ENCODE measurements at regions not wholly inside any gene's neighbourhood (a gene's known extent, or its start where the extent isn't known, plus 50 kb on each side); places are given as distances from the start of the nearest gene placed in this dataset.

DNA sequence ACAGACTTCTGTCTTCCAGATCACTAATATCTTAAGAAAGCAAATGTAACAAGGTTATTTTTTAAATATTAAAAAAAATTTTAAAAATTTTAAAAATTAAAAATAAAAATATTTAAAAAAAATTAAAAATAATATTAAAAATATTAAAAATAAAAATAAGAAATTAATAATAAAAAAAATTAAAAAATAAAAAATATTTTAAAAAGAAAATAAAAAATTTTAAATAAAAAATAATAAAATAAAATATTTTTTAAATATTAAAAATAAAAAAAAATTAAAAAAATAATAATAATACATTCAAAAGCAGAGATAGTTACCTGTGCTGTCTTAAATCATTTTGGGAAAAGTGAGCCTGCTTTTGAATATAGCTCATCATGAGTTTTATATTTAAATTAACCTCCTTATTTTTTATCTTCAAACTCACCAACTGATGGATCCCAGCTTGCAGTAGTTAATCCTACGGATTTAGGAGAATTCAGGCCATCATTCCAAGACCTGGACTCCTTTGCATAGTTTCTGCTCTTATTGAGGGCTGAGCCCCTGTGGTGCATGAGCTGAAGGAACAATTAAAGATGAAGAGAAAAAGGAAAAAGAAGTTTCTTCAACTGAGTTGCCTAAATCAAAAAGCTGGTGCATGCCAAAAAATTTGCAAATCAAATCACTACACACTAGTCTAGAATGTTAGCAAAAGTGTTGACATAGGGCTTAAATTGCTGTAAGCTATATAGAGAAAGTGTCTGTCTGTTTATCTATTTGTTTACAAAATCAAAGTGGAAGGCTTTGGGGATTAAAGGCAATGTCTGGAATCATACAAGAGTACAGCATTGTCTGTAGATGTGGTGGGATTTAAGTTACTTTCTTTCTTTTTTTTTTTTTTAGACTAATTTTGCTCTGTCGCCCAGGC, 50.5 kb upstream of the ZNF438 start:
- no peaks in the 10 kb centered on the region for H3K27me3 Mint-ChIP-seq (ENCODE audit: insufficient read depth, low read depth, poor library complexity)
- H3K4me2 ChIP-seq = no peak overlapping the region

More for the DNA sequence above, 50.5 kb upstream of the ZNF438 start:
- Histone ChIP-seq H2AFZ (no peak overlapping the region), H3K4me1 (ENCODE audit: insufficient read depth) (no peaks in the 10 kb centered on the region), H3K79me2 (replicated peaks; ENCODE audit: insufficient read depth) (no peaks in the 10 kb centered on the region), H3K4me3 (no peak overlapping the region), H3K36me3 (ENCODE audit: insufficient read depth) (no peaks in the 10 kb centered on the region), H3K27me3 (ENCODE audit: insufficient read depth) (no peaks in the 10 kb centered on the region), H4K20me1 (replicated peaks; ENCODE audit: insufficient read depth) (no peaks in the 10 kb centered on the region), H3K27ac (ENCODE audit: low read depth) (no peak overlapping the region), H3K9me2 (ENCODE audit: insufficient read depth) (0 out of 2 replicates have a peak, but pooled peaks cover 2% of the 10 kb centered on the region), H3F3A (replicated peaks; ENCODE audit: low read depth) (no peaks in the 10 kb centered on the region)
- TF ChIP-seq, protein P1, sequence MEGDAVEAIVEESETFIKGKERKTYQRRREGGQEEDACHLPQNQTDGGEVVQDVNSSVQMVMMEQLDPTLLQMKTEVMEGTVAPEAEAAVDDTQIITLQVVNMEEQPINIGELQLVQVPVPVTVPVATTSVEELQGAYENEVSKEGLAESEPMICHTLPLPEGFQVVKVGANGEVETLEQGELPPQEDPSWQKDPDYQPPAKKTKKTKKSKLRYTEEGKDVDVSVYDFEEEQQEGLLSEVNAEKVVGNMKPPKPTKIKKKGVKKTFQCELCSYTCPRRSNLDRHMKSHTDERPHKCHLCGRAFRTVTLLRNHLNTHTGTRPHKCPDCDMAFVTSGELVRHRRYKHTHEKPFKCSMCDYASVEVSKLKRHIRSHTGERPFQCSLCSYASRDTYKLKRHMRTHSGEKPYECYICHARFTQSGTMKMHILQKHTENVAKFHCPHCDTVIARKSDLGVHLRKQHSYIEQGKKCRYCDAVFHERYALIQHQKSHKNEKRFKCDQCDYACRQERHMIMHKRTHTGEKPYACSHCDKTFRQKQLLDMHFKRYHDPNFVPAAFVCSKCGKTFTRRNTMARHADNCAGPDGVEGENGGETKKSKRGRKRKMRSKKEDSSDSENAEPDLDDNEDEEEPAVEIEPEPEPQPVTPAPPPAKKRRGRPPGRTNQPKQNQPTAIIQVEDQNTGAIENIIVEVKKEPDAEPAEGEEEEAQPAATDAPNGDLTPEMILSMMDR (conservative IDR thresholded peaks at IDR 0.05; ENCODE audit: low read depth in 2 of 2) = no peak
- TF ChIP-seq NANOG (IDR thresholded peaks at IDR 0.05; ENCODE audit: borderline replicate concordance) (no peak), CREB1 (CRISPR knock-in tag; IDR thresholded peaks at IDR 0.05; ENCODE audit: low read depth) (no peak), EZH2phosphoT487 (IDR thresholded peaks at IDR 0.05; ENCODE audit: unreplicated experiment) (no peak), ZNF114 (CRISPR knock-in tag; IDR thresholded peaks at IDR 0.05) (no peak), STAT1 (IDR thresholded peaks at IDR 0.05; ENCODE audit: unreplicated experiment) (no peak)
- TF ChIP-seq, protein P2, sequence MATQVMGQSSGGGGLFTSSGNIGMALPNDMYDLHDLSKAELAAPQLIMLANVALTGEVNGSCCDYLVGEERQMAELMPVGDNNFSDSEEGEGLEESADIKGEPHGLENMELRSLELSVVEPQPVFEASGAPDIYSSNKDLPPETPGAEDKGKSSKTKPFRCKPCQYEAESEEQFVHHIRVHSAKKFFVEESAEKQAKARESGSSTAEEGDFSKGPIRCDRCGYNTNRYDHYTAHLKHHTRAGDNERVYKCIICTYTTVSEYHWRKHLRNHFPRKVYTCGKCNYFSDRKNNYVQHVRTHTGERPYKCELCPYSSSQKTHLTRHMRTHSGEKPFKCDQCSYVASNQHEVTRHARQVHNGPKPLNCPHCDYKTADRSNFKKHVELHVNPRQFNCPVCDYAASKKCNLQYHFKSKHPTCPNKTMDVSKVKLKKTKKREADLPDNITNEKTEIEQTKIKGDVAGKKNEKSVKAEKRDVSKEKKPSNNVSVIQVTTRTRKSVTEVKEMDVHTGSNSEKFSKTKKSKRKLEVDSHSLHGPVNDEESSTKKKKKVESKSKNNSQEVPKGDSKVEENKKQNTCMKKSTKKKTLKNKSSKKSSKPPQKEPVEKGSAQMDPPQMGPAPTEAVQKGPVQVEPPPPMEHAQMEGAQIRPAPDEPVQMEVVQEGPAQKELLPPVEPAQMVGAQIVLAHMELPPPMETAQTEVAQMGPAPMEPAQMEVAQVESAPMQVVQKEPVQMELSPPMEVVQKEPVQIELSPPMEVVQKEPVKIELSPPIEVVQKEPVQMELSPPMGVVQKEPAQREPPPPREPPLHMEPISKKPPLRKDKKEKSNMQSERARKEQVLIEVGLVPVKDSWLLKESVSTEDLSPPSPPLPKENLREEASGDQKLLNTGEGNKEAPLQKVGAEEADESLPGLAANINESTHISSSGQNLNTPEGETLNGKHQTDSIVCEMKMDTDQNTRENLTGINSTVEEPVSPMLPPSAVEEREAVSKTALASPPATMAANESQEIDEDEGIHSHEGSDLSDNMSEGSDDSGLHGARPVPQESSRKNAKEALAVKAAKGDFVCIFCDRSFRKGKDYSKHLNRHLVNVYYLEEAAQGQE (IDR thresholded peaks at IDR 0.05; ENCODE audit: unreplicated experiment) = no peak
- TF ChIP-seq, protein P3, sequence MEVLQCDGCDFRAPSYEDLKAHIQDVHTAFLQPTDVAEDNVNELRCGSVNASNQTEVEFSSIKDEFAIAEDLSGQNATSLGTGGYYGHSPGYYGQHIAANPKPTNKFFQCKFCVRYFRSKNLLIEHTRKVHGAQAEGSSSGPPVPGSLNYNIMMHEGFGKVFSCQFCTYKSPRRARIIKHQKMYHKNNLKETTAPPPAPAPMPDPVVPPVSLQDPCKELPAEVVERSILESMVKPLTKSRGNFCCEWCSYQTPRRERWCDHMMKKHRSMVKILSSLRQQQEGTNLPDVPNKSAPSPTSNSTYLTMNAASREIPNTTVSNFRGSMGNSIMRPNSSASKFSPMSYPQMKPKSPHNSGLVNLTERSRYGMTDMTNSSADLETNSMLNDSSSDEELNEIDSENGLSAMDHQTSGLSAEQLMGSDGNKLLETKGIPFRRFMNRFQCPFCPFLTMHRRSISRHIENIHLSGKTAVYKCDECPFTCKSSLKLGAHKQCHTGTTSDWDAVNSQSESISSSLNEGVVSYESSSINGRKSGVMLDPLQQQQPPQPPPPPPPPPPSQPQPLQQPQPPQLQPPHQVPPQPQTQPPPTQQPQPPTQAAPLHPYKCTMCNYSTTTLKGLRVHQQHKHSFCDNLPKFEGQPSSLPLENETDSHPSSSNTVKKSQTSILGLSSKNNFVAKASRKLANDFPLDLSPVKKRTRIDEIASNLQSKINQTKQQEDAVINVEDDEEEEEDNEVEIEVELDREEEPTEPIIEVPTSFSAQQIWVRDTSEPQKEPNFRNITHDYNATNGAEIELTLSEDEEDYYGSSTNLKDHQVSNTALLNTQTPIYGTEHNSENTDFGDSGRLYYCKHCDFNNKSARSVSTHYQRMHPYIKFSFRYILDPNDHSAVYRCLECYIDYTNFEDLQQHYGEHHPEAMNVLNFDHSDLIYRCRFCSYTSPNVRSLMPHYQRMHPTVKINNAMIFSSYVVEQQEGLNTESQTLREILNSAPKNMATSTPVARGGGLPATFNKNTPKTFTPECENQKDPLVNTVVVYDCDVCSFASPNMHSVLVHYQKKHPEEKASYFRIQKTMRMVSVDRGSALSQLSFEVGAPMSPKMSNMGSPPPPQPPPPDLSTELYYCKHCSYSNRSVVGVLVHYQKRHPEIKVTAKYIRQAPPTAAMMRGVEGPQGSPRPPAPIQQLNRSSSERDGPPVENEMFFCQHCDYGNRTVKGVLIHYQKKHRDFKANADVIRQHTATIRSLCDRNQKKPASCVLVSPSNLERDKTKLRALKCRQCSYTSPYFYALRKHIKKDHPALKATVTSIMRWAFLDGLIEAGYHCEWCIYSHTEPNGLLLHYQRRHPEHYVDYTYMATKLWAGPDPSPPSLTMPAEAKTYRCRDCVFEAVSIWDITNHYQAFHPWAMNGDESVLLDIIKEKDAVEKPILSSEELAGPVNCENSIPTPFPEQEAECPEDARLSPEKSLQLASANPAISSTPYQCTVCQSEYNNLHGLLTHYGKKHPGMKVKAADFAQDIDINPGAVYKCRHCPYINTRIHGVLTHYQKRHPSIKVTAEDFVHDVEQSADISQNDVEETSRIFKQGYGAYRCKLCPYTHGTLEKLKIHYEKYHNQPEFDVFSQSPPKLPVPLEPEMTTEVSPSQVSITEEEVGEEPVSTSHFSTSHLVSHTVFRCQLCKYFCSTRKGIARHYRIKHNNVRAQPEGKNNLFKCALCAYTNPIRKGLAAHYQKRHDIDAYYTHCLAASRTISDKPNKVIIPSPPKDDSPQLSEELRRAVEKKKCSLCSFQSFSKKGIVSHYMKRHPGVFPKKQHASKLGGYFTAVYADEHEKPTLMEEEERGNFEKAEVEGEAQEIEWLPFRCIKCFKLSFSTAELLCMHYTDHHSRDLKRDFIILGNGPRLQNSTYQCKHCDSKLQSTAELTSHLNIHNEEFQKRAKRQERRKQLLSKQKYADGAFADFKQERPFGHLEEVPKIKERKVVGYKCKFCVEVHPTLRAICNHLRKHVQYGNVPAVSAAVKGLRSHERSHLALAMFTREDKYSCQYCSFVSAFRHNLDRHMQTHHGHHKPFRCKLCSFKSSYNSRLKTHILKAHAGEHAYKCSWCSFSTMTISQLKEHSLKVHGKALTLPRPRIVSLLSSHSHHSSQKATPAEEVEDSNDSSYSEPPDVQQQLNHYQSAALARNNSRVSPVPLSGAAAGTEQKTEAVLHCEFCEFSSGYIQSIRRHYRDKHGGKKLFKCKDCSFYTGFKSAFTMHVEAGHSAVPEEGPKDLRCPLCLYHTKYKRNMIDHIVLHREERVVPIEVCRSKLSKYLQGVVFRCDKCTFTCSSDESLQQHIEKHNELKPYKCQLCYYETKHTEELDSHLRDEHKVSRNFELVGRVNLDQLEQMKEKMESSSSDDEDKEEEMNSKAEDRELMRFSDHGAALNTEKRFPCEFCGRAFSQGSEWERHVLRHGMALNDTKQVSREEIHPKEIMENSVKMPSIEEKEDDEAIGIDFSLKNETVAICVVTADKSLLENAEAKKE (CRISPR knock-in tag; IDR thresholded peaks at IDR 0.05) = no peak
- DNase-seq (ENCODE audit: low spot score) (no peak), ATAC-seq (no peak)
- no peak overlapping the region for H3K4me3 Mint-ChIP-seq
- H3K27ac Mint-ChIP-seq = no peak overlapping the region
- no peaks in the 10 kb centered on the region; the same call in 2 of the 3 replicates for H3K9me3 Mint-ChIP-seq
- no peaks in the 10 kb centered on the region; the same call in 2 of the 3 replicates for H3K4me1 Mint-ChIP-seq
- H3K36me3 Mint-ChIP-seq (ENCODE audit: low read depth) = no peaks in the 10 kb centered on the region
